ENCODE measurements at regions not wholly inside any gene's neighbourhood (a gene's known extent, or its start where the extent isn't known, plus 50 kb on each side); places are given as distances from the start of the nearest gene placed in this dataset.

- no peak for DNase-seq
These were observed 221.8 kb downstream of the SNX18 start for GRCh38 chr5:54739371-54739770.

GRCh38 chr5:54738973-54739367 is 221.4 kb downstream of the SNX18 start:
- DNase-seq = no peak

GRCh38 chr5:54738118-54738972 is 220.8 kb downstream of the SNX18 start:
- no peak for DNase-seq

- no peak for DNase-seq
These were observed 218.6 kb downstream of the SNX18 start for GRCh38 chr5:54736003-54736797.

GRCh38 chr5:54733101-54733500 is 215.5 kb downstream of the SNX18 start:
- no peak for DNase-seq

- no peak for DNase-seq
These were observed 214.5 kb downstream of the SNX18 start for GRCh38 chr5:54732108-54732507.

GRCh38 chr5:54728588-54728915 is 211.0 kb downstream of the SNX18 start:
- no peak for DNase-seq

GRCh38 chr5:54727874-54728587 is 210.5 kb downstream of the SNX18 start:
- DNase-seq = no peak

- DNase-seq = no peak
These were observed 208.1 kb downstream of the SNX18 start for GRCh38 chr5:54725391-54726280.

- DNase-seq = no peak
These were observed 205.4 kb downstream of the SNX18 start for GRCh38 chr5:54722846-54723433.

- no peak for DNase-seq
These were observed 204.5 kb downstream of the SNX18 start for GRCh38 chr5:54721951-54722654.

GRCh38 chr5:54721116-54721515 is 203.6 kb downstream of the SNX18 start:
- no peak for DNase-seq

- DNase-seq = no peak
These were observed 202.8 kb downstream of the SNX18 start for GRCh38 chr5:54720341-54720740.

GRCh38 chr5:54719384-54720283 is 202.1 kb downstream of the SNX18 start:
- DNase-seq = no peak

- DNase-seq = no peak
These were observed 201.1 kb downstream of the SNX18 start for GRCh38 chr5:54718656-54719055.

- no peak for DNase-seq
These were observed 200.3 kb downstream of the SNX18 start for GRCh38 chr5:54717870-54718269.

GRCh38 chr5:54717459-54717858 is 199.9 kb downstream of the SNX18 start:
- DNase-seq = no peak

GRCh38 chr5:54713923-54714581 is 196.5 kb downstream of the SNX18 start:
- DNase-seq = no peak

- DNase-seq = no peak
These were observed 191.5 kb downstream of the SNX18 start for GRCh38 chr5:54709096-54709495.

GRCh38 chr5:54707841-54708240 is 190.3 kb downstream of the SNX18 start:
- DNase-seq = no peak
